ENCODE measurements at regions not wholly inside any gene's neighbourhood (a gene's known extent, or its start where the extent isn't known, plus 50 kb on each side); places are given as distances from the start of the nearest gene placed in this dataset.

- DNase-seq = no peak
These were observed 50.0 kb downstream of the NCOR2 start for GRCh38 chr12:124517260-124518050.

- DNase-seq = no peak
These were observed 50.6 kb downstream of the NCOR2 start for GRCh38 chr12:124516850-124517249.

- no peak for DNase-seq
These were observed 51.4 kb downstream of the NCOR2 start for GRCh38 chr12:124515981-124516380.

GRCh38 chr12:124514996-124515932 is 52.1 kb downstream of the NCOR2 start:
- no peak for DNase-seq

GRCh38 chr12:124514145-124514995 is 53.0 kb downstream of the NCOR2 start:
- DNase-seq = no peak

- DNase-seq = no peak
These were observed 54.0 kb downstream of the NCOR2 start for GRCh38 chr12:124513297-124513867.

GRCh38 chr12:124512667-124513296 is 54.6 kb downstream of the NCOR2 start:
- no peak for DNase-seq

GRCh38 chr12:124511259-124511985 is 56.0 kb downstream of the NCOR2 start:
- DNase-seq = no peak

GRCh38 chr12:124510301-124510970 is 57.0 kb downstream of the NCOR2 start:
- DNase-seq = no peak

GRCh38 chr12:124509676-124510300 is 57.6 kb downstream of the NCOR2 start:
- no peak for DNase-seq

- DNase-seq = no peak
These were observed 58.1 kb downstream of the NCOR2 start for GRCh38 chr12:124509300-124509675.

GRCh38 chr12:124508381-124509079 is 58.9 kb downstream of the NCOR2 start:
- no peak for DNase-seq

- no peak for DNase-seq
These were observed 60.0 kb downstream of the NCOR2 start for GRCh38 chr12:124507188-124508109.

- DNase-seq = no peak
These were observed 60.6 kb downstream of the NCOR2 start for GRCh38 chr12:124506832-124507153.

GRCh38 chr12:124506145-124506831 is 61.1 kb downstream of the NCOR2 start:
- DNase-seq = no peak

GRCh38 chr12:124505001-124505818 is 62.2 kb downstream of the NCOR2 start:
- no peak for DNase-seq

Data from activated CD8-positive, alpha-beta memory T cell treated with anti-CD3 and anti-CD28 coated beads, Interleukin-2, amount 50 U/mL, for 48 hours (primary cell).